ENCODE measurements at regions not wholly inside any gene's neighbourhood (a gene's known extent, or its start where the extent isn't known, plus 50 kb on each side); places are given as distances from the start of the nearest gene placed in this dataset.
"Not testable (repeated sequence)": the region's sequence is repeated elsewhere in the genome, so short reads cannot be mapped to it uniquely, and the experiment has no call there.

GRCh38 chr18:14964406-14964805, 216.4 kb downstream of the ANKRD30B start:
- no peak for DNase-seq

- not testable (repeated sequence) for DNase-seq
Measured at GRCh38 chr18:14964976-14965375, 217.0 kb downstream of the ANKRD30B start.

- no peak for DNase-seq
Measured at GRCh38 chr18:14965553-14965952, 217.6 kb downstream of the ANKRD30B start.

- not testable (repeated sequence) for DNase-seq
Measured at GRCh38 chr18:14967246-14967645, 219.3 kb downstream of the ANKRD30B start.

- no peak for DNase-seq
Measured at GRCh38 chr18:14969500-14969899, 221.5 kb downstream of the ANKRD30B start.

DNA sequence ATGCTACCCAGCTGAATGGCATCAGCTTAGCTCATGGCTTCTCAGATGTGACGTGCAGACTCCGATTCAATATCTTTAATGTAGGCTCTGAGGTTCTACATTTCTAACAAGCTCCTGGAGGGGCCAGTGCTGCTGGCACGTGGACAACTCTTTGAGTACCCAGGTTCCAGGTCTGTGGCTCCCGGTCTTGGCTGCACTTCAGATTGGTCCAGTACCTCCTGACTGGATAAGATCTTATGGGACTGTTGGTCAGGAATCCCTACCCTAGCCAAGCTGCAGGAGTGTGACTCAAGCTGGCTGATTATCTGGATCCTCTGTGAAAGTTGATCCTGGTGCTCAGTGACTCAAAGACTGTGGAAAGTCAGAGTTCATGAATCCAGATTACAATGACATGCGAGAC, 222.1 kb downstream of the ANKRD30B start:
- DNase-seq = no peak

DNA sequence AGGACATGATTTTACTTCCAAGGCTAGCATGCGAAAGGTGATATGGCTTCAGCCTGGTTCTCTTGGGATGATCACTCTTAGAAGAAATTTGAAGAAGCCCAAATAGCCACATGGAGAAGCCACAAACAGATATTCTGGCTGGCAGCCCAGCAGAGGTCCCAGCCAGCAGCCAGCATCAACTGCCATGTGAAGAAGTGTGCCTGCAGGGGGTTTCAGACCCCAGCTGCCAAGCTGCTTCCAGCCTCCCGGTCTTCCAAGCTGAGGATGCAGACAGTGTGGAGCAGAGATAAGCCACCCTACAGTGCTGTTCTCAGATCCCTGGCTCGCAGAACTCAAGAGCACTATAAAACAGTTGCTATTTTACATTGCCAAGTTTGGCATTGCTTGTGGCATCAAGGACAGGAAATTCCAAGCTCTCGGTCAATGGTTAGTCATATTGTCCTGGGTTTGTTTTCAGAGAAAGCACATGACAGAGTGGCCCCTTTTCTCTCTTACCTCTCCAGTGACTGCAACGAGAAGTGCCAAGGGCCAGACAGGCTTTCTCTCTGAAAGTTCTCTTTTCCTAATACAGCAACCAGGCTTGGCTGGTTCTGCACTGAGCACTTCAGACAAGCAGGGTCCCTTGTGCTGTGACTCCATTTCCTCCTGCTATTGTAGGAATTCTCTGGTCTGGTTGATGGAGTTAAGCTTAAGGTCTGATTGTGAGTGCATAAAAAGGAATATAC, 223.7 kb downstream of the ANKRD30B start:
- no peak for DNase-seq

DNA sequence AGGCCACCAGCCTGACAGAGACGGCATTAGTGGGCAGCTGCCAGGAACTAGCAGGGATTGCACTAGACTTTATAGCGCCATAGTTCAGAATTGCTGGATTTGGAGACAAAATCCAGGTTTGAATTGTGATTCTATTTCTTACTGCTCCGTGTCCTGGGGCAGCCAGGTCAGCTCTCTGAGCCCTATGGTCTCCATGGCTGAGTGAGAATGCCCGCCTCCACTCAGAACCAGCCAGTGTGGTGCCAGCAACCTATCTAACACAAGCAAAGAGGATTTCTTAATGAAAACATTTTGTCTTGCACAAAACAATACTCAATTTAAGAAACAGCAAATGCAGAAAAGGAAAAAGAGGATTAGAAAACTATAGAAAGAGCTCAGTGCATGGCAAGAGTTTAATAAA, 225.4 kb downstream of the ANKRD30B start:
- DNase-seq = not testable (repeated sequence)

DNA sequence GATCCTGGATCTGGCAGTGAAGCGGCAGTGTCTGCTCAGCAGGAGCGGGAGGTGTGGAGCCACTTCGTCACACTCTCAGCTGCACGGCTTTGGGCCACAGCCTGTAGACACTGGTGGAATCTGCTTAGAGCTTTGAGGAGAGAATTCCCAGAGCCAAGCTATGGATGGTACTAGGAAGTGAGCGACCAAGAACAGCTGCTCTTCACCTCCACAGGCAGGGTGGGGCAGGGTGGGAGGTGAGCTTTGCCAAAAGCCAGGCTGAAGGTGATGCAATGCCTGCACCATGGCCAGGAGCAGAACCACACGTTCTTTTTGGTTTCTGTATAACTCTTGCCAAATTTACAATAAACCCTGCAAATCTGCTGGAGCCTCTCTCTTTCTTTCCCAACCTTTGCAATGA, 226.1 kb downstream of the ANKRD30B start:
- no peak for DNase-seq

GRCh38 chr18:14974576-14974975, 226.6 kb downstream of the ANKRD30B start:
- DNase-seq = no peak

DNA sequence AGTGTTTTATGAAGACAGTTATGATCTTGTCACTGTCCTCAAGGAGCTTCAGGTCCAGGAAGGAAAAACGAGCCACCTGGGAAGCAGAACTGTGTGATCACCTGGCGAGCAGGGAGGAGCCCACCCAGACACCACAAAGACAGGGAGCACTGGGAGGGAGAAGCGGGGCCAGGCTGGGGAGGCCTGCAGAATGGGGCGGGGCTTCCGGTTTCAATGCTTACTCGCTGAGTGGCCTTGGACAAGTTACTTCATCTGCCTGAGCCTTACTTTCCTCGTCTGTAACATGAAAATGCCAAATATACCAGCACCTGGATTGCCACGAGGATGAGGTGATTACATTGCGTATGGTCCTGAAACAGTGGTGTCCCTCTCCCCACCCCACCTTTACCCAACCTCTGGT, 227.5 kb downstream of the ANKRD30B start:
- no peak for DNase-seq

DNA sequence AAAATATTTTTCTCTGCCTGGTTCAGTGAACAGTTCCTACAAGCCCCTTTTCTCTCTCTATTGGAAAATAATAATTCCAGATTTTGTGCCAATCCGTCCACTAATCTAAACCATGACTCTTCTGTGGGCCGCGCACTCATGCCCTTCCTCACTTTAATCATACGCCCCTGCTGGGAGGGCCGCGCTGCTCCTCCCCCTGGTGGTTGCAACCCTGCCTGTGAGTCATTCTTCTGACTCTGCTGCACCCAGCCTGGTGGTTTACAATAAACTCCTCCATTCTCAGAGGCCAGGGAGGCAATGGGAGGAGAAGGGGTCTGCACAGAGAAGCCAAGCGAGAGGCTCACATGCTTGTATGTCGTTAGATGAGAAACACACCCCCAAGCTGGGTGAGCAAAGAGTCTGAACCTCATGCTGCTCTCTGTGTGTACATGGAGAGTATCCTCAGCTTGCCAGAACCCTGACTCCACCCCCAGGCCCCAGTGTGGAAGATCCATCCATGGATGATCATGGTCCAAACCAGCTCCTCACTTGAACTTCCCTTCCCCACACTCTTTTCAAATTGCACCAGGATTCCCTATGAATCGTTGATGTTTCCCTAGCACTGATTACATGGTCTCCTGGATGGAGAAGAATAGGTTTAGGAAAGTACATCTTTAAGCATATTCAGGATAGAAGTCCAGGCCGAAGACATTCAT, 228.9 kb downstream of the ANKRD30B start:
- DNase-seq = no peak

DNA sequence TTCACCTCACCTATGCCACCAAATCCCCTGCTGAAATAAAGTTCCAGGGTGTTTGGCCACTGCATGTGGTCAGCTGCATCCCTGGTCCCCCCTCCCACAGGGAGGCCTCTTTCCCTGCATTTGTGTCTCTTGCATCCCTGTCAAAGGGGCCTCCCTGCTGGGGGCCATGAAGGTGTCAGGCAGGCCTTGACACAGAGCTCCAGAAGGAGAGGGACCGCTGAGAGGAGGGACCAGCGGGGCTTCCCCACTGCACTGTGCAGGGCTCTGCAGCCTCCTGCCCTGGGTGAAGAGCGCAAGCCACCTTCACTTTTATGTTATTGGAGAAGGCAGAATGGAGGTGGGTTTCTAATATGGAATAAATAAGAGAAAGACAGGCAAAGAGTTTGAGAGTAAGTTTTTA, 230.2 kb downstream of the ANKRD30B start:
- DNase-seq = no peak

DNA sequence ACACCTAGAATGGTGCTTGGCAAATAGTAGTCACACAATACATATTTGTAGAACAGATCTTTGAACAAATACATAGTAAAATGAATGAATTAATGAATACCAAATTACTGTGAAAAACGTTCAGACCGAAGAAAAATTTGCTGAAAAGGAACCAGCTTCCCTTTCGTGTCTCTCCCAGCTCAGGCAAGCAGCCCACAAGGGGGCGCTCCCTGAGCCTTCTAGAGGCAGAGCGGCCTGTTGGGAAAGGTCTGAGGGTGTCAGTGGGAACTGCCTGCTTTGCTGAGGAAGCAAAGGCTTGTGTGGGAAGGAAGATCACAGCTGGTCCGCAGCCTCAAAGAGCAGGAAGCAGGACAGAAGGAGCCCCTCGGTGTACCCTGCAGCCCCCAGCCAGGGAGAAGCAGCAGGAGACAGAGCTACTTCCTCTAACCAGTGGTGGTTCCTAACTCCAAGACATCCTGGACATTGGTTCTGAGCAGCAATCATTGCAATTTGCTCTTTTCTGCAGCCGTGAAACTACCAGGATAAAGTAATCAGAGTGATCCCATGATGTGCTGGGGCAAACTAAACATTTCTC, 231.1 kb downstream of the ANKRD30B start:
- DNase-seq = peak; percentile 2

DNA sequence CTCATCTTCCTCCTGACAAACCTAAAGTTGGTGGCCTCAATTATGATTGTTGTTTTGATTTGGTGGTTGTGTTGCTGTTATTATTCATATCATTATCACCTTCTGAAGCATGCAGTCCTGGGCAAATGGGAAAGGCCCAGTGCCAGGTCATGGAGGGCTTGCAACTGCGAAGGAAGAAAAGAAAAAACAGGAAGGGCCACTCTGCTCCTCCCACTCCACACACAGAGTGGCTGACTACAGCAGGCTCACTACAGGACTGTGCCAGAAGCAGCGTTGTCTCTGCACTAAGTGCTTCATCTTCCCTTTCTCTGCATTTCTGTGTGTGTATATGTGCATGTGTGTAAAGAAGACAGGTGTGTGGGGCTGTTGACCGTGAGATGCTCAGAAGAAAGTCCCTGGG, 231.9 kb downstream of the ANKRD30B start:
- DNase-seq = no peak

- DNase-seq = not testable (repeated sequence)
Measured at GRCh38 chr18:14984531-14984930, 236.6 kb downstream of the ANKRD30B start.

- not testable (repeated sequence) for DNase-seq
Measured at GRCh38 chr18:14985291-14986013, 237.5 kb downstream of the ANKRD30B start.

- DNase-seq = not testable (repeated sequence)
Measured at GRCh38 chr18:14987377-14987776, 239.4 kb downstream of the ANKRD30B start.

DNA sequence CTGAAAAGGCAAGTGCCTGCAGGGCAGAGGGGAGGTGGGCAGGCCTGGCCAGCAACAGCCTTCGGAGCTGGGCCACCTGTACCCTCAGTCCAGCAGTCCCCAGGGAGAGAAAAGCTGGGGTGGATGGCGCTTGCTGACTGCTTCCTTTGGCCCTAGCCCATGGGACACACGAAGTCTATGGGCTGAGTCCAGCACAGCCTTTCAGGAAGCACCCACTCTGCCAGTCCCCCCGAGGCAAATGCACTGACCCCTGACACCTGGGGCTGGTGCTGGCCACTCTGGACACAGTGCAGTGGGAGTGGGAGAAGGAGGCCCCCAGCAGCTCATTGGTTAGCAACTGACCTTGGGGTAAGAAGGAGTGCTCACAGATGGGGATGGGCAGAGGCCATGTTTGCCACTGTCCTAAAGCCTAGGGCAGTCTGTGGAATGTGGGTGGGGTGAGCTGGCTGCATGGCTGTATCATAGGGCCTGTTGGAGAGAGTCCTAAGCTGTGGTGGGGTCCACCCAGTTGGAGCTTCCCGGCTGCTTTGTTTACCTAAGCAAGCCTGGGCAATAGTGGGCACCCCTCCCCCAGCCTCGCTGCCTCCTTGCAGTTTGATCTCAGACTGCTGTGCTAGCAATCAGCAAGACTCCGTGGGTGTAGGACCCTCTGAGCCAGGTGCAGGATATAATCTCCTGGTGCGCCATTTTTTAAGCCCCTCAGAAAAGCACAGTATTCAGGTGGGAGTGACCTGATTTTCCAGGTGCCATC, 240.2 kb downstream of the ANKRD30B start:
- DNase-seq = not testable (repeated sequence)

DNA sequence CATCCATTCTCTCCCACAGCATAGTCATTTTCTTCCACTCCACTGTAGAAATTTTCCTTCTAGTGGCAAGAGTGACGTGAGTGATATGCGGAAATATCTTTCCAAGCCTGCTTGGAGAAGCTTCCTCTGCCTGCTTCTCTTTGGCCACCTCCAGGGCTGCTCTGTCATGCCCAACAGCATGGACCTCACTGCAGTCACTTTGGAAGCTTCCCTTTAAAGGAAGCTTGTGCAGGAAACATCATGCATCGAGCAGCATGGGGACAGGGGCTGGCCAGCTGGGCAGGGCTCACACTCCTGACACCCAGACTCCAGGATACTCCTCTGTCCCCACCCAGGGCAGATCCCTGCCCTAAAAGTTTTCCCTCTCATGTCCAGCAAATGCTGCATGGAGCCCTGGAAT, 241.6 kb downstream of the ANKRD30B start:
- not testable (repeated sequence) for DNase-seq

DNA sequence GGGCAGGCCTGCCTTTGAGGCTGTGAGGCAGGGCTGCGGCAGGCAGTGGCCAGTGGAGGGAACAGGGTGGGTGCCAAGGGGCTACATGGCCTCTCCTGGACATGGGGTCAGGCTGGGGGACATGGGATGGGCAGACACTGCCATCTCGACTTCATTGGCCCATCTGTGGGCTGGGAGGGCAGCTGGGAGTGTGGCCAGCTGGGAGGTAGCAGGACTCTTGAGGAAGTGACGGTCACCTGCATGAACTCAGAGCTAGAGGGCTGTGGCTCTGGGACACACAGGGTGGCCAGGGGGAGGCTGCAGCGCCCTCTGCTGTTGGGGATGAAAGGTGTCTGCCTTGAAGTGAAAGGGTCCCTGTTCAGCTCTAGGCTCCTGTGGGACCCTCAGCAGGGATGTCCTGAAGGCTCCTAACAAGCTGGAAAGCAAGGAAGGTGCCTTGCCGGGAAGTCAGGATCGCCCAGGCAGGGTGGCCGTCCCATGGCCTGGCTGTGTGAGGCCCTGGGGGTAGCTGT, 244.0 kb downstream of the ANKRD30B start:
- not testable (repeated sequence) for DNase-seq

- DNase-seq = not testable (repeated sequence)
Measured at GRCh38 chr18:14992758-14993157, 244.8 kb downstream of the ANKRD30B start.

Data from NCI-H774 (cell line).